Fibroblast of upper back skin (primary cell): ENCODE measurements at regions not wholly inside any gene's neighbourhood (a gene's known extent, or its start where the extent isn't known, plus 50 kb on each side); places are given as distances from the start of the nearest gene placed in this dataset.

Experiments
- DNase-seq: peaks from one replicate; pipeline ENCODE4 v3.0.0-alpha.2; 2013

GRCh38 chr7:26560526-26561256, 269.0 kb downstream of the SNX10 start:
- DNase-seq, result no peak

GRCh38 chr7:26562841-26563240, 271.2 kb downstream of the SNX10 start:
- no peak for DNase-seq

- no peak for DNase-seq
Observed at GRCh38 chr7:26563406-26563805, 271.7 kb downstream of the SNX10 start.

GRCh38 chr7:26567266-26567665, 275.6 kb downstream of the SNX10 start:
- no peak for DNase-seq

GRCh38 chr7:26574476-26574875, 282.8 kb downstream of the SNX10 start:
- no peak for DNase-seq

GRCh38 chr7:26580064-26580591, 284.3 kb downstream of the SKAP2 start:
- DNase-seq, result no peak

GRCh38 chr7:26580711-26581110, 283.7 kb downstream of the SKAP2 start:
- no peak for DNase-seq

GRCh38 chr7:26583094-26583648, 281.2 kb downstream of the SKAP2 start:
- DNase-seq, result no peak

GRCh38 chr7:26584326-26584725, 280.1 kb downstream of the SKAP2 start:
- DNase-seq, result no peak

- no peak for DNase-seq
Observed at GRCh38 chr7:26584987-26585665, 279.3 kb downstream of the SKAP2 start.

GRCh38 chr7:26587536-26587935, 276.9 kb downstream of the SKAP2 start:
- DNase-seq, result no peak

- DNase-seq, result no peak
Observed at GRCh38 chr7:26588511-26588910, 275.9 kb downstream of the SKAP2 start.

GRCh38 chr7:26590709-26591108, 273.7 kb downstream of the SKAP2 start:
- no peak for DNase-seq

GRCh38 chr7:26592011-26592410, 272.4 kb downstream of the SKAP2 start:
- DNase-seq, result no peak

GRCh38 chr7:26593393-26593792, 271.0 kb downstream of the SKAP2 start:
- DNase-seq, result no peak

GRCh38 chr7:26593896-26594295, 270.5 kb downstream of the SKAP2 start:
- DNase-seq, result no peak

GRCh38 chr7:26594553-26594952, 269.8 kb downstream of the SKAP2 start:
- DNase-seq, result no peak

- no peak for DNase-seq
Observed at GRCh38 chr7:26598867-26599266, 265.5 kb downstream of the SKAP2 start.

- no peak for DNase-seq
Observed at GRCh38 chr7:26599982-26600381, 264.4 kb downstream of the SKAP2 start.

GRCh38 chr7:26600411-26600810, 264.0 kb downstream of the SKAP2 start:
- DNase-seq, result no peak

- peak; percentile 22 for DNase-seq
Observed at GRCh38 chr7:26603631-26604030, 260.8 kb downstream of the SKAP2 start.

- DNase-seq, result no peak
Observed at GRCh38 chr7:26608402-26608801, 256.0 kb downstream of the SKAP2 start.

GRCh38 chr7:26609082-26609481, 255.3 kb downstream of the SKAP2 start:
- no peak for DNase-seq

- DNase-seq, result no peak
Observed at GRCh38 chr7:26609532-26609931, 254.9 kb downstream of the SKAP2 start.
